Erythroblast (primary cell): ENCODE measurements at regions not wholly inside any gene's neighbourhood (a gene's known extent, or its start where the extent isn't known, plus 50 kb on each side); places are given as distances from the start of the nearest gene placed in this dataset.

ENCODE experiments used
- GATA1 ChIP-seq: IDR thresholded peaks from 2 replicates; pipeline ENCODE4 v1.6.1; 2011; ENCODE audit warnings: low read depth, mild to moderate bottlenecking, control low read depth, low read length, moderate library complexity
- POLR2A ChIP-seq: IDR thresholded peaks from 2 replicates; pipeline ENCODE4 v1.6.1; 2011; ENCODE audit warnings: mild to moderate bottlenecking, low read length

GRCh38 chr1:113279776-113280391, 110.4 kb upstream of the MAGI3 start:
- TF ChIP-seq POLR2A (no peak), GATA1 (no peak)
